Suppressor macrophage (primary cell): ENCODE measurements at regions not wholly inside any gene's neighbourhood (a gene's known extent, or its start where the extent isn't known, plus 50 kb on each side); places are given as distances from the start of the nearest gene placed in this dataset.

ENCODE experiments used
- DNase-seq, 4 experiments: peaks; one replicate each; pipeline ENCODE4 v3.0.0-alpha.2; 2020 to 2022

- DNase-seq, result no peak
Measured at GRCh38 chr1:99170516-99170915, 93.8 kb upstream of the PLPPR4 start.

- no peak for DNase-seq
Measured at GRCh38 chr1:99171184-99171813, 93.0 kb upstream of the PLPPR4 start.

GRCh38 chr1:99173282-99173681 lies 91.0 kb upstream of the PLPPR4 start:
- DNase-seq, result no peak

GRCh38 chr1:99173900-99174299 lies 90.4 kb upstream of the PLPPR4 start:
- no peak for DNase-seq

DNA sequence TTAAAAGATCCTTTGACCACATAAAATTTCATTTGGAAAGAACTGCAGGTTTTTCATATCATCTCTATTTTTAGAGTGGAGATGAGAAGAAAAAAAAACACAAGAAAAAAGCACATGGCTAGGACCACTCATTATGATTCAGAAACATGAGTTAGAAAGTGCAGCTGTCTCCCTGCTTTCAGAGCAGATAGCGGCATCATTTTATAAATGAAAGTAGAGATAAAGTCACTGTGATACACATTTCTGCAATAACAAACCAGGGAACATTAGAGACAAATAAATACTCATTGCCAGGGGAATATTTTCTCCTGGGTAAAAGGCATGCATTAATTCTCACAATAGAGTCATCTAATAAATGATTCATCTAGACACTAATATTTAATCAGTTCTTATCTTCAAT lies 87.5 kb upstream of the PLPPR4 start:
- no peak for DNase-seq

DNA sequence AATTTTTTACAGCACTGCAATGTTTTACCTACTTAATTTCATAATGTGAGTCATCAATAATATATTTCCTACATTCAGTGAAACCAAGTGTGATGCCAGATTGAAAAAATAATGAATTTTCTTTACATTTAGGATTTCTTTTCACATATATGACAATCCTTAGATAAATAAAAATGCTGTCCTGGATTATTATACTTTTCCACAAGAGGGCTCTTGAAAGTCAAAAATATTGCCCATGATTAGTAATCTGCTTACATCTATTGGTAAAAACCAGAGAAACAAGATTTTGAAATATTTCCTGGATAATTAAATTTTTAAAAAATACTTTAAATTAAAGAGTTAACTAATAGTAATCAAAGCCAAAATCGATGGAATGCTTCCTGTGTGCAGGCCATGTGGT lies 86.8 kb upstream of the PLPPR4 start:
- no peak for DNase-seq

- DNase-seq, result peak; percentile 80 to 86 (median 82)
Measured at GRCh38 chr1:99180343-99180808, 83.9 kb upstream of the PLPPR4 start.

- DNase-seq, result no peak
Measured at GRCh38 chr1:99180915-99181314, 83.4 kb upstream of the PLPPR4 start.

GRCh38 chr1:99181892-99182291 lies 82.4 kb upstream of the PLPPR4 start:
- no peak for DNase-seq

GRCh38 chr1:99185196-99185595 lies 79.1 kb upstream of the PLPPR4 start:
- no peak for DNase-seq

GRCh38 chr1:99193431-99193830 lies 70.9 kb upstream of the PLPPR4 start:
- no peak for DNase-seq

- no peak for DNase-seq
Measured at GRCh38 chr1:99198393-99198792, 65.9 kb upstream of the PLPPR4 start.

DNA sequence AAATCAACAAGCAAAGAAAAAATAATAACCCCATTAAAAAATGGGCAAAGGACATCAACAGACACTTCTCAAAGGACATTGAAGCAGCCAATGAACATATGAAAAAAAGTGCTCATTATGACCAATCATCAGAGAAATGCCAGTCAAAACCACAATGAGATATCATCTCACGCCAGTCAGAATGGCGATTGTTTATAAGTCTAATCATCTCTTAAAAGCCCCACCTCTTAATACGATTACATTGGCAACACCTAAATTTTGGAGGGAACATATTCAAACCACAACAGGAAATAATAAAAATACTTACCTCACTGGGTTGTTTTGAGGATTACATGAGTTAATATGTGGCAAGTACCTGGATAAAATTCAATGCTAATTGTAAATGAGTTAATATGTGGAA lies 57.1 kb upstream of the PLPPR4 start:
- DNase-seq, result no peak
